ENCODE measurements at regions not wholly inside any gene's neighbourhood (a gene's known extent, or its start where the extent isn't known, plus 50 kb on each side); places are given as distances from the start of the nearest gene placed in this dataset.

DNA sequence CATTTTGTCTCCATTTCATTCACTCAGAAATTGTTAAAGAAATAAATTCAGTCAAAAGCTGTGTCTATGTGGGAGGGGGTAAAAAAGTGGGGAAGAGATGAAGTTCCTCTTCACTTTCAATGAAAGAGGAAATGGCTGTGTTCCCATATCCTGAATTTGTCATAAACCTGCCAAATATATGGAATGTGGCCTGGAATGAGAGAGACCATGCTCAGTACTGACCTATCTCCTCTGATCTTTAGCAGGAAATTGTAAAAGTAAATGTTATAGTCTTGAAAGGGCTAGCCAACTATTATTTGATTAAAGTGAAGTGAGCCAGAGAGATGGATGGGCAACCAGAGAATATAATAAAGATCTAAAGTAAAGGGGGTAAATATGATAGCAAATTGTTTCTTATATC lies 130.3 kb upstream of the C21orf91 start (continued):
- TF ChIP-seq ZNF408 (CRISPR knock-in tag; IDR thresholded peaks at IDR 0.05; ENCODE audit: low read depth) (no peak), HIVEP1 (CRISPR knock-in tag; IDR thresholded peaks at IDR 0.05) (no peak), NFYB (IDR thresholded peaks at IDR 0.05; ENCODE audit: extremely low read depth, insufficient read length) (no peak)

DNA sequence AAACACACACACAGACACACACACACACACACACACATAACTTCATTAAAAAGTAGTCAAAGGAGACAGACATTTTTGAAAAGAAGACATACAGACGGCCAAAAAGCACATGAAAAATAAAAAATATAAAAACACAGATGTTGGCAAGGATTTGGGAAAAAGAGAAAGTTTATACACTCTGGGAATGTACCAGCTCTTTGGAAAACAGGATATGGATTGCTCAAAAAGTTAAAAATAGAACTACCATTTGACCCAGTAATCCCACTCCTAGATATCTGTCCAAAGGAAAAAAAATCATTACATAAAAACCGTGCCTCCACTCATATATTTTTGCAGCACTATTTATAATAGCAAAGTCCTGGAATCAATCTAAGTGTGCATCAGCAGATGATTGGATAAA lies 128.4 kb upstream of the C21orf91 start:
- H3K9me3 ChIP-seq (replicated peaks; ENCODE audit: control insufficient read depth, insufficient read depth, low read depth, low read length), result no peaks in the 10 kb centered on the region
- no peaks in the 10 kb centered on the region for H3K4me1 ChIP-seq (replicated peaks in 1 of 2; ENCODE audit: control insufficient read depth in 2 of 2, insufficient read depth in 2 of 2, low read length in 2 of 2)
- DNase-seq (ENCODE audit: extremely low read depth in 1 of 4, low spot score in 3 of 4) (no peak), ATAC-seq (no peak), FAIRE-seq (no peak)
- H3K9me1 ChIP-seq (ENCODE audit: control insufficient read depth, insufficient read depth, low read length), result no peaks in the 10 kb centered on the region
- CTCF ChIA-PET (ENCODE audit: low intra/inter-chr PET ratio), result no interaction called here
- H2AFZ ChIP-seq (ENCODE audit: low read depth, low read length), result no peak overlapping the region
- no peaks in the 10 kb centered on the region for H3K27me3 ChIP-seq (ENCODE audit: control insufficient read depth in 2 of 2, insufficient read depth in 2 of 2, low read length in 2 of 2)
- no peak overlapping the region for H3K4me2 ChIP-seq (ENCODE audit: insufficient read depth, low read length)
- no peaks in the 10 kb centered on the region for H3K36me3 ChIP-seq (ENCODE audit: control insufficient read depth, insufficient read depth, low read length)
- in situ Hi-C loops (cut with MboI) (loop anchor here (10.0 kb wide), 1 partner anchor 1267 kb away; no protein-coding TSS in a partner anchor), intact Hi-C loops (cut with micrococcal nuclease) (no loop called here)
- H4K20me1 ChIP-seq (replicated peaks; ENCODE audit: control insufficient read depth, insufficient read depth, low read length), result no peaks in the 10 kb centered on the region
- H3K4me3 ChIP-seq, result no peak overlapping the region
- no peak overlapping the region for H3K27ac ChIP-seq (ENCODE audit: extremely low read depth, low read depth, low read length)
- 0% methylated on average over 2 of the region's 2 CpGs for WGBS (ENCODE audit: insufficient coverage, low coverage, missing lambda C conversion rate)
- H3K9ac ChIP-seq (ENCODE audit: insufficient read depth in 1 of 2, low read depth in 2 of 2, low read length in 2 of 2), result no peak overlapping the region
- BruUV-seq (replicated peaks), result no TSS peak
- no peaks in the 10 kb centered on the region for H3K79me2 ChIP-seq (ENCODE audit: control insufficient read depth, insufficient read depth, low read length)
- POLR2A ChIA-PET, result no interaction called here
- TF ChIP-seq, protein P1, sequence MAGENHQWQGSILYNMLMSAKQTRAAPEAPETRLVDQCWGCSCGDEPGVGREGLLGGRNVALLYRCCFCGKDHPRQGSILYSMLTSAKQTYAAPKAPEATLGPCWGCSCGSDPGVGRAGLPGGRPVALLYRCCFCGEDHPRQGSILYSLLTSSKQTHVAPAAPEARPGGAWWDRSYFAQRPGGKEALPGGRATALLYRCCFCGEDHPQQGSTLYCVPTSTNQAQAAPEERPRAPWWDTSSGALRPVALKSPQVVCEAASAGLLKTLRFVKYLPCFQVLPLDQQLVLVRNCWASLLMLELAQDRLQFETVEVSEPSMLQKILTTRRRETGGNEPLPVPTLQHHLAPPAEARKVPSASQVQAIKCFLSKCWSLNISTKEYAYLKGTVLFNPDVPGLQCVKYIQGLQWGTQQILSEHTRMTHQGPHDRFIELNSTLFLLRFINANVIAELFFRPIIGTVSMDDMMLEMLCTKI (IDR thresholded peaks at IDR 0.05; ENCODE audit: partially characterized antibody), result no peak
- TF ChIP-seq RBBP5 (IDR thresholded peaks at IDR 0.05; ENCODE audit: borderline replicate concordance, insufficient read depth, low read length, poor library complexity, severe bottlenecking) (no peak), JUN (IDR thresholded peaks at IDR 0.05; ENCODE audit: borderline replicate concordance, low read depth, low read length) (no peak), JUN (CRISPR knock-in tag; IDR thresholded peaks at IDR 0.05; ENCODE audit: borderline replicate concordance) (no peak), ZSCAN32 (CRISPR knock-in tag; IDR thresholded peaks at IDR 0.05) (no peak), POLR2H (tag; IDR thresholded peaks at IDR 0.05; ENCODE audit: low read depth) (no peak), GABPA (tag; conservative IDR thresholded peaks at IDR 0.05; ENCODE audit: low read depth) (no peak), RBFOX2 (IDR thresholded peaks at IDR 0.05; ENCODE audit: low read depth, low read length) (no peak), ETS2 (tag; IDR thresholded peaks at IDR 0.05; ENCODE audit: borderline replicate concordance, poor library complexity, severe bottlenecking) (no peak), KLF1 (tag; IDR thresholded peaks at IDR 0.05) (no peak), ZNF384 (IDR thresholded peaks at IDR 0.05; ENCODE audit: low read depth, low read length) (no peak), XRCC5 (IDR thresholded peaks at IDR 0.05; ENCODE audit: low read depth, low read length) (no peak), NONO (IDR thresholded peaks at IDR 0.05; ENCODE audit: low read depth in 2 of 2, low read length in 1 of 2) (no peak), CHCHD3 (CRISPR knock-in tag; IDR thresholded peaks at IDR 0.05) (no peak), PHF20 (IDR thresholded peaks at IDR 0.05; ENCODE audit: partially characterized antibody) (no peak), ZNF584 (CRISPR knock-in tag; IDR thresholded peaks at IDR 0.05; ENCODE audit: low read depth) (no peak), SPI1 (IDR thresholded peaks at IDR 0.05; ENCODE audit: borderline replicate concordance, low read depth, low read length) (no peak), ZNF217 (CRISPR knock-in tag; IDR thresholded peaks at IDR 0.05) (no peak)
- TF ChIP-seq, protein P2, sequence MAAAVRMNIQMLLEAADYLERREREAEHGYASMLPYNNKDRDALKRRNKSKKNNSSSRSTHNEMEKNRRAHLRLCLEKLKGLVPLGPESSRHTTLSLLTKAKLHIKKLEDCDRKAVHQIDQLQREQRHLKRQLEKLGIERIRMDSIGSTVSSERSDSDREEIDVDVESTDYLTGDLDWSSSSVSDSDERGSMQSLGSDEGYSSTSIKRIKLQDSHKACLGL (CRISPR knock-in tag; IDR thresholded peaks at IDR 0.05; ENCODE audit: borderline replicate concordance, poor library complexity, severe bottlenecking), result no peak
